Calu3 (cell line): ENCODE measurements at regions not wholly inside any gene's neighbourhood (a gene's known extent, or its start where the extent isn't known, plus 50 kb on each side); places are given as distances from the start of the nearest gene placed in this dataset.

Experiments
- BruUV-seq: library from RNA; stranded (reverse); fragments of 400-500 nt; replicated peaks from 2 replicates; lab custom pipeline; 2021; lab: Mats Ljungman, UMichigan
- CTCF ChIA-PET: fragments of 300-600 bp; sonication (Branson Sonifier 250); formaldehyde crosslinking; loops from one replicate; lab custom pipeline; 2022; ENCODE audit warnings: antibody characterized with exemption; lab: Charles Lee
- DNase-seq: peaks from one replicate; pipeline ENCODE4 v3.0.0; 2022
- H3K27ac Mint-ChIP-seq: one replicate; pipeline ENCODE4 v1.8.0; 2022; ENCODE audit warnings: mixed read lengths; ENCODE audit not compliant: unreplicated experiment
- H3K27me3 Mint-ChIP-seq: one replicate; pipeline ENCODE4 v1.8.0; 2022; ENCODE audit warnings: mixed read lengths; ENCODE audit not compliant: unreplicated experiment
- H3K36me3 Mint-ChIP-seq: one replicate; pipeline ENCODE4 v1.8.0; 2022; ENCODE audit warnings: mild to moderate bottlenecking, moderate library complexity, mixed read lengths; ENCODE audit not compliant: insufficient read depth, unreplicated experiment
- H3K4me1 Mint-ChIP-seq: one replicate; pipeline ENCODE4 v1.8.0; 2022; ENCODE audit warnings: mild to moderate bottlenecking, low read depth, mixed read lengths; ENCODE audit not compliant: unreplicated experiment
- H3K4me3 Mint-ChIP-seq: one replicate; pipeline ENCODE4 v1.8.0; 2022; ENCODE audit warnings: mild to moderate bottlenecking, low read depth, moderate library complexity, mixed read lengths; ENCODE audit not compliant: unreplicated experiment
- H3K9me3 Mint-ChIP-seq: one replicate; pipeline ENCODE4 v1.8.0; 2022; ENCODE audit warnings: low read depth, mixed read lengths; ENCODE audit not compliant: unreplicated experiment
- intact Hi-C: fragments of 100-400 bp; cut with micrococcal nuclease; formaldehyde crosslinking; loops from one replicate; pipeline ENCODE4 v1.10.0; 2022; ENCODE audit not compliant: unreplicated experiment
- TF ChIP-seq, protein P1 (sequence below): fragments of 200-600 bp; IDR thresholded peaks from one replicate; pipeline ENCODE4 v1.8.0; 2022; ENCODE audit warnings: antibody characterized with exemption; ENCODE audit not compliant: unreplicated experiment

DNA sequence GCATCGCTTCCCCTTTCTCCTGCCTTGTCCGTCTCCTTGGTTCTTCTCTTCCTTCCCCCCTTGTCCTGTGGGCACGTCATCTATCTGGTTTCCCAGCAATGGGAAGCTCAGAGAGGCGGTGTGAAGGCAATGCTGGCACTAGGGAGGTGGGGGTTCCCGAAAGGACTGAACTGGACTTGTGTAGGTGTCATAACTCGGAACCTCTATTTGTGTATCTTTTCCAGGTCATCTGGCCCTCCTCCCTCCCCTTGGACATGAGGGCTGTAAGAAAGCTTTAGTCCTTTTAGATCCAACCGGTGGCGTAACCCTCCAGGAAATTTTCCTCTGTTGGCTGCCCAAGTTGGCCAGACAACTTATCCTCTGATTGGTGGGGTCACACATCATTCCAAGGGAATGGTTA is 231.5 kb upstream of the TLE3 start:
- H3K4me3 Mint-ChIP-seq: no peak overlapping the region
- no peak for DNase-seq
- peaks cover 48% of the 10 kb centered on the region for H3K27me3 Mint-ChIP-seq
- H3K4me1 Mint-ChIP-seq: no peaks in the 10 kb centered on the region
- H3K27ac Mint-ChIP-seq: no peak overlapping the region
- intact Hi-C loops: no loop called here
- peaks cover 5% of the 10 kb centered on the region for H3K36me3 Mint-ChIP-seq
- CTCF ChIA-PET: no interaction called here
- H3K9me3 Mint-ChIP-seq: peaks cover under 1% of the 10 kb centered on the region
- BruUV-seq: no TSS peak
- TF ChIP-seq, protein P1, sequence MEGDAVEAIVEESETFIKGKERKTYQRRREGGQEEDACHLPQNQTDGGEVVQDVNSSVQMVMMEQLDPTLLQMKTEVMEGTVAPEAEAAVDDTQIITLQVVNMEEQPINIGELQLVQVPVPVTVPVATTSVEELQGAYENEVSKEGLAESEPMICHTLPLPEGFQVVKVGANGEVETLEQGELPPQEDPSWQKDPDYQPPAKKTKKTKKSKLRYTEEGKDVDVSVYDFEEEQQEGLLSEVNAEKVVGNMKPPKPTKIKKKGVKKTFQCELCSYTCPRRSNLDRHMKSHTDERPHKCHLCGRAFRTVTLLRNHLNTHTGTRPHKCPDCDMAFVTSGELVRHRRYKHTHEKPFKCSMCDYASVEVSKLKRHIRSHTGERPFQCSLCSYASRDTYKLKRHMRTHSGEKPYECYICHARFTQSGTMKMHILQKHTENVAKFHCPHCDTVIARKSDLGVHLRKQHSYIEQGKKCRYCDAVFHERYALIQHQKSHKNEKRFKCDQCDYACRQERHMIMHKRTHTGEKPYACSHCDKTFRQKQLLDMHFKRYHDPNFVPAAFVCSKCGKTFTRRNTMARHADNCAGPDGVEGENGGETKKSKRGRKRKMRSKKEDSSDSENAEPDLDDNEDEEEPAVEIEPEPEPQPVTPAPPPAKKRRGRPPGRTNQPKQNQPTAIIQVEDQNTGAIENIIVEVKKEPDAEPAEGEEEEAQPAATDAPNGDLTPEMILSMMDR: no peak

DNA sequence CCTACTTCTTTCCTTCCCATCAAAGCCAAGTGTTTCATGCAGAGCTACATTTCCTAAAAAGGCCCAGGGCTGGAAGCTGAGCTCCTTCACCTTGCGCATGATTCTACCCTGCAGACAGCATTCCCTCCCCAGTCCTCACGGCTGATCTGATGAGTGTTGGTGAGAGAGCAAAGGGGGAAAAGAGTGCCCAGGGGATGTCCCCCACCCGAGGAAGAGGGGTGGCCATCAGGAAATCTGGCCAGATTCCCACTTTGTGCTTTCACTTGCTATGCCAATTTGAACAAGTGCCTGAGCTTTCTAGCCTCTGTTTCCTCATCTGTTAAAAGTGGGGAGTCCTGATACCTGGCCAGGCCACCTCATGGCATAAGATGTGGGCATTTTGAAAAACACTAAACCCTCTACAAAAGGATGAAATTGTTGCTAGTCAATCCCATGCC is 231.0 kb upstream of the TLE3 start:
- intact Hi-C loops: no loop called here
- Mint-ChIP-seq H3K9me3 (no peaks in the 10 kb centered on the region), H3K36me3 (peaks cover 5% of the 10 kb centered on the region), H3K4me1 (no peaks in the 10 kb centered on the region), H3K27me3 (peaks cover 45% of the 10 kb centered on the region), H3K27ac (no peak overlapping the region), H3K4me3 (no peak overlapping the region)
- BruUV-seq: no TSS peak
- CTCF ChIA-PET: no interaction called here
- DNase-seq: no peak
- TF ChIP-seq, protein P1: no peak

DNA sequence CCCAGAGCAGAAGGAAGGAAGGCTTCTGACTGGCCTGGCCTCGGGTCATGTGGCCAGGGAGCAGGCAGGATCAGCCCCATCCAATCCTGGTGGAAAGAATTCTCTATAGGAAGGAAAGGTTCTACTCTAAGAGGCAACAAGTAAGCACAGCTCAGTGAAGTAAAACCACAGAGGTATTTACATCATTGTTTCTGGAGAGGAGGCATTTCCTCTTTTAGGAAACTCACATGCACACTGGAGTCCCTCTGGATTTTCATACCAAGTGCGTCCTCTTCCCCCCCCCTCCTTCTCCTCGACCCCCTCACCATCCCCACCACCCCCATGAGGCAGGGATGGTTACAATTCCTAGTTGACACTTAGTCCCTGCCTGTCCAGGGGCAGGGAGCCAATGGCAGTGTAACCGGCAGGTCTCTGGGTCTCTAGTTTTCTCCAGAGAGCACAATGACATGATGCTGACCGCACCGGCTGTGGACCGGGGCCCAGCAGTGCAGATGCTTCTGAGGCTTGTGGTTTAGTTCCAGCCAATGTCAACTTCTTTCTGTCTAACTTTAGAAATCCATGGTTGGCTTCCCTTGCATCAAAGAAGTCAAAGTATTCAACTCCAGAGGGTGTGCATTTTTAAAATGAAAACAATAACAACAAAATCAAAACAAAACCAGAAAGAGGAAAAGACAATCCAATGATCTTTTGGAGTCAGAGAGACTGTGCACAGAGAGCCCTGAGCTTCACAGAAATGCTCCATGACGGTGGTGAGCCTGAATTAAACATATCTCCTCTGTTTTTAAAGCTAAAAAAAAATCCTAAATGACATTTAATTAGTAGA is 230.3 kb upstream of the TLE3 start:
- Mint-ChIP-seq H3K27ac (no peak overlapping the region), H3K27me3 (peaks cover 45% of the 10 kb centered on the region), H3K4me1 (no peaks in the 10 kb centered on the region), H3K4me3 (no peak overlapping the region), H3K9me3 (no peaks in the 10 kb centered on the region), H3K36me3 (peaks cover 5% of the 10 kb centered on the region)
- intact Hi-C loops: no loop called here
- DNase-seq: no peak
- CTCF ChIA-PET: interaction anchor here (0.7 kb wide), 1 partner anchor 255 kb away, joined by 3 read pairs; no protein-coding TSS in a partner anchor
- no TSS peak for BruUV-seq
- TF ChIP-seq, protein P1: no peak

DNA sequence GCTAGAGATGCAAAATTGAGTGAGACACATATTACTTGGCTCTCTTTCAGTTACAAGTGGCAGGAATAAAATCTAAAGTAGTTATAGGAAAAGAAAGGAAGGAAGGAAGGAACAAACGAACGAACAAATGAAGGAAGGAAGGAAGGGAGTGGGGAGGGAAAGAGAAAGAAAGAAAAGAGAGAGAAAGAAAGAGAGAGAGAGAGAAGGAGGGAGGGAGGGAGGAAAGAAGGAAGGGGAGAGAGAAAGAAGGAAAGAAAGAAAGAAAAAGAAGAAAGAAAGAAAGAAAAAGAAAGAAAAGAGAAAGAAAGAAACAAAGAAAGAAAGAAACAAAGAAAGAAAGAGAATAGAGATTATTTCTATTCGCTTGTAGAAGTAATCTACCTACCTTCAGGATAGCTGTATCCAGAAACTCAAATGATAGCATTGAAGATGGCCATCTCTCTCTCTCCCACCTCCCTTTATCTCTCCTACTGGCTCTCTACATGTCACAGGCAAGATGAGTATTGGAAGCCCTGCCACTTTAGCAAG is 229.7 kb upstream of the TLE3 start:
- no peaks in the 10 kb centered on the region for H3K9me3 Mint-ChIP-seq
- BruUV-seq: no TSS peak
- peaks cover 5% of the 10 kb centered on the region for H3K36me3 Mint-ChIP-seq
- intact Hi-C loops: no loop called here
- no peak overlapping the region for H3K27ac Mint-ChIP-seq
- no peak overlapping the region for H3K4me3 Mint-ChIP-seq
- no peak for DNase-seq
- CTCF ChIA-PET: interaction anchor here (0.7 kb wide), 1 partner anchor 255 kb away, joined by 3 read pairs; no protein-coding TSS in a partner anchor
- no peaks in the 10 kb centered on the region for H3K4me1 Mint-ChIP-seq
- TF ChIP-seq, protein P1: no peak
- peaks cover 46% of the 10 kb centered on the region for H3K27me3 Mint-ChIP-seq
